T-helper 1 cell (primary cell): ENCODE measurements at regions not wholly inside any gene's neighbourhood (a gene's known extent, or its start where the extent isn't known, plus 50 kb on each side); places are given as distances from the start of the nearest gene placed in this dataset.

Experiments used
- DNase-seq, 5 donors: peaks; one replicate each; pipeline ENCODE4 v3.0.0-alpha.2; 2012 to 2020

GRCh38 chr18:29181151-29181901, 1004.4 kb upstream of the CDH2 start:
- no peak for DNase-seq

DNA sequence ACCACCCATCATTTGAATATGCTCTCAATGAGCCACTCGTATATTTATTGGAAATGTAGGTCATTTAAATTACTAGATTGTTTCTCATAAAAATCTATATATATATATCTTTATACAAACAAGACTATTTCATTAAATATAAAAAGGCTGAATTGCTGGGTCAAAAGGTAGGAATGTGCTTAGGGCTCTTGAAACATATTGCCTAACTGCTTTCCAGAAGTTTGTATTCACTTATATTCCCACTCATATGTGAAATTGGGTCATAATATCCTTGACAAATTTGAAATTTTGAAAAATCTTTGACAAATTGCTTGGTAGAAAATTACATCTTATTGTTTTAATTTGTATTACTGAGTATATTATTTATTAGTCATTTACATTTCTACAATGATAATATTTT, 999.8 kb upstream of the CDH2 start:
- DNase-seq: no peak

GRCh38 chr18:29174891-29175290, 998.0 kb upstream of the CDH2 start:
- DNase-seq: no peak

GRCh38 chr18:29172756-29173067, 995.8 kb upstream of the CDH2 start:
- no peak for DNase-seq

GRCh38 chr18:29171892-29172755, 995.2 kb upstream of the CDH2 start:
- no peak for DNase-seq

DNA sequence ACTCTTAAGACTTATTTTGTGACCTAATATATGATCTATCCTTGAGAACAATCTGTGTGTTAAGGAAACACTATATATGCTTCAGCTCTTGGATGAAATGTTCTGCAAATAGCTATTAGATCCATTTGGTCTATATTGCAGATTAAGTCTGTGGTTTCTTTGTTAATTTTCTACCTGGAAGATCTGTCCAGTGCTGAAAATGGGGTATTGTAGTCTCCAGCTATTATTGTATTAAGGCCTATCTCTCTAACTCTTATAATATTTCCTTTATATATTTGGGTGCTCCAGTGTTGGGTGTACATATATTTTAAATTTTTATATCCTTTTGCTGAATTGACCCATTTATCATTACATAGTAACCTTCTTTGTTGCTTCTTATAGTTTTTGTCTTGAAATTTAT, 992.7 kb upstream of the CDH2 start:
- no peak for DNase-seq

DNA sequence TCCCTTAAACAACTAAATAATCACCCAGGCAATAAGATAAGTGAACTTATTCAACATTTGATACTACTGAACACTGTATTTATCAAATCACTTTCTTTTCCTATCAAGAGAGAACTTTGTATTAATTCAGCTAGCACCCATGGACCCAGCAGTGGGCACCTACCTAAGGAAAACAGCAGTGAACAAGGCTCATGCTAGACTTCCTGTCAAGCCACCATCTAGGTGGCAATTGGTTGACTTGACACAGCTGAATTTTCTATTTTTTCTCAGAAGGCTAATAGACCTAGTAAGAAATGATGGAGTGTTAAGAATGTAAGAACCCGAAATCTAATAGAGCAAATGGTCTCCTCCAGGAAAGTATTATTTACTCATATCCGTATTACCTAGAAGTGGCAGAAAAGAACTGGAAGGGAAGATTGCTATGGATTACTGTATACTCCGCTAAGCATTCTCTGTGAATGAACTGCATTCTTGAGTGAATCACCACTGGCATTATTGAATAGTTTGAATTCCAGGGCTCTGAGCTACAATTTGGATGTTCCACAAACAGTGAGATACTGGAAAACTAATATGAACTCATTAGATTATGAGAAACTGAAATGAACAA, 988.2 kb upstream of the CDH2 start:
- DNase-seq: no peak

DNA sequence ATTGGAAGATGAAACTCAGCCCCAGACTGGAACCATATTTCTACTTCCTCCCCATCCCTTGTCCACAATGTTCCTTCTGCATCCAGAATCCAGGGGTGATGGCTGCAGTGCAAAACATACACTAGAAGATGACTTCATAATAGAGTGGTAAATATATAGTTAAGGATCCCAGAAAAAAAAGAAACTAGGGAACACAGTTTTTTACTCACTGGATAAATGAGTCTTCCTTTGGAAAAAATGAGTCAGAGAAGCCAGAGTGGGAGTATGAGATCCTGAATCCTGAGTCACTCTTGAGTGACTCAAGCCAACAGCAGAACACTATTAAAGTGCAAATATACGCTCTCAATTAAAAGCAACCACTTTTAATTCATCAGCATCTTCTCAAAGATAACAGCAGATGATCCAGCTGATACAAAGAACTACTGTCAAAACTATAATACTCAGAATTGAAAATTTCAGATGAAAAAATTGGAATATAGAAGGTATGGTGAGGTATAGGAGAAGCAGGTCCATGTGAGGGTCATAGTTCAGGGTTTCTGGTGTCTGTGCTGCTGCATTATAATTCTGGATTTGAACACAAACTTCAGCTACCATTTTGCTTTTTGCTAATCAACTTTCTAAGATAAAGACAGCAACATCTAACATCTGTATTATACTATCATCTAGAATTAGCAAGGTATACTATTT, 987.2 kb upstream of the CDH2 start:
- DNase-seq: no peak

- no peak for DNase-seq
Measured at GRCh38 chr18:29163596-29163995, 986.7 kb upstream of the CDH2 start.

DNA sequence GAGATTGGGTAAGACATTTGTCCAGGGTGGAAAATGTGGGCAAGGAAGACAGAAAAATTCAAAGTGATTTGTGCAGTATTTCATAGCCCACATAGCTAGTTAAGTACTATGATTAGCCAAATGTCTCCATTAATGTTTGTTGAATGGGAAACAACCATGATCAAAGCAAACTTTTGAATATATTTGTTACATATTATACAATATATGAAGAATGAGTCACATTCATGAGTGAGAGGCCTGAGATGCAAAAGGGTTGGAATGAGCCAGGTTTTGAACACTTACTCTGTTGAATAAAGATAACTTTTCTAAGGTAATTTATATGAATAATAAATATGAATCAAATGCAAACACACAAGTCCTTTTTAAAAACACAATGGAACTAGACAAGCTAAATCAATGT, 984.5 kb upstream of the CDH2 start:
- DNase-seq: no peak

DNA sequence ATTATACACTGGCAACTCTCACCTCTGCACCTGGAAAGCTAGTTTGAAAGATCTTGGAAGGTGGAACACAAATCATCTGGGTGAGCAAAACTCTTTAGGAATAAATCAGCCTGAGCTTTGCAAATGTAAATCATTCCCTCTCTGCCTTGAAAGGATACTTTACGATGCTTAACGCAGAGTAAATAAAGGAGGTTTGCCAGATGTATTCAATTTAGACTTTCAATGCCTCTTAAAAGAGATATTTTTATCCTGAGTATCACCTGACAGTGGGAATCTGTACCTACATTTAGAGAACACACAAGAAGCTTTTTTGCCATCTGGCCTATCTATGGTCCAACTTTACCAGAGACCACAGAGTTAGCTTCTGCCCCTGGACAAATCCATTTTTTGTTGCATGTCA, 983.2 kb upstream of the CDH2 start:
- DNase-seq: no peak

DNA sequence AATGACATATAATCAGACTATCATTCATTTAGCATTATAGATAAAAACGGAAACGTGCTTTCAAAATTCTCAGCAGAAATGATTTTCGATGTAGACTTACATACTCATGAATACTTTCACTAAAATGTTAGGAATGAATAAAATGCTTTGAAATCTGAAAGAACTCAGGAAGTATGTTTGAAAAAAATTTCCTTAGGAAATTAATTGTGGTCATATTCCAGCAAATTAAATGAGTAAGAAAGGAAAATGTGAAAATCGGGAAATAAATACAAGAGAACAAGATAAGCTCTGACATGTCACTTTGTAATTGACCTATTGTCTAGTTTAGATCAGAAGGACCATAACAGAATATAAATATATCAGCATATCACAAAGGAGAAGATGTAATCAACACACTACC, 981.0 kb upstream of the CDH2 start:
- DNase-seq: no peak

DNA sequence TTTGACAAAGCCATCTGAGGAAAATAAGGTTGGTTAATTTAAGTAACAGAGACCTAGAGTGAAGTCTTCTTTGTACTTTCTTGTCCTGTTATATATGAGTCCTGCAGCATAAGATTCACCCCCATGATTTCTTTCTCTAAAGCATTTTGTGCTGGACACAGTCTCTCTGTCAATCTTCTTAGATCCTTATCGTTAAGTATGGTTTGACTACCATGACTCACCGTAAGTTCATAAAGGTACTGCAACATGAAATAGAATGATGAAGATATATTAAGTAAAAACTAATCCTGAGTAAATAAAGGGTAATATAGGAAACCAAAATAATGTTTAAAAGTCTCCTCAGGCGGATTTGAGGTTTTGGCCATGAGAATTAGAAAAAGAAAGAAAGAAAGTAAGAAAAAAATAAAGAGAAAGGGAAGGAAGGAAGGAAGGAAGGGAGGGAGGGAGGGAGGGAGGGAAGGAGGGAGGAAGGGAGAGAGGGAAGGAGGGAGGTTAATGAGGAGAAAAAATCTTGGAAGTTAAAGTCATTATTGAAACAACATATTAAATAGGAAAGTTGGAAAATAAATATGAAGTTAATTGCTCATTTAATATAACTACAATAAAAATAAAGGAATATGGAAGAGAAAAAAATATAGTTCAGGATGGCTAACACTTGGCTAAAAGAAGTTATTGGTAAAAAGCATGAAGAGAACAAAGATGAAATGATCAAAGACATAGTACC, 980.3 kb upstream of the CDH2 start:
- DNase-seq: no peak

- no peak for DNase-seq
Measured at GRCh38 chr18:29156531-29156930, 979.6 kb upstream of the CDH2 start.

GRCh38 chr18:29154758-29155725, 978.1 kb upstream of the CDH2 start:
- no peak for DNase-seq

- DNase-seq: no peak
Measured at GRCh38 chr18:29154196-29154757, 977.3 kb upstream of the CDH2 start.

DNA sequence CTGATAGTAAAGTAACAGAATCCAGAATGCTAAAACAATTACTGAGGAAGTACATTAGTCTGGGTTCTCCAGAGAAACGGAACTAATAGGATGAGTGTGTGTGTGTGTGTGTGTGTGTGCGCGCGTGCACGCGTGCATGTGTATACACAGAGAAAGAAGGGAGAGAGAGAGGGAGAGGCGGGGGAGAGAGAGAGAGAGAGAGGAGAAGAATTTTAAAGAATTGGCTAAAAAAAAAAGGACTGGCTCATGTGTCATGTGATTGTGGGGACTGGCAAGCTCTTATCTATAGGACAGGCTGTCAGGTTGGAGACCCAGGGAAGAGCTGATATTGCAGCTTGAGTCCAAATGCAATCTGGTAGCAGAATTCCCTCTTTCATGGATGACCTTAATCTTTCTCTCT, 976.2 kb upstream of the CDH2 start:
- no peak for DNase-seq

DNA sequence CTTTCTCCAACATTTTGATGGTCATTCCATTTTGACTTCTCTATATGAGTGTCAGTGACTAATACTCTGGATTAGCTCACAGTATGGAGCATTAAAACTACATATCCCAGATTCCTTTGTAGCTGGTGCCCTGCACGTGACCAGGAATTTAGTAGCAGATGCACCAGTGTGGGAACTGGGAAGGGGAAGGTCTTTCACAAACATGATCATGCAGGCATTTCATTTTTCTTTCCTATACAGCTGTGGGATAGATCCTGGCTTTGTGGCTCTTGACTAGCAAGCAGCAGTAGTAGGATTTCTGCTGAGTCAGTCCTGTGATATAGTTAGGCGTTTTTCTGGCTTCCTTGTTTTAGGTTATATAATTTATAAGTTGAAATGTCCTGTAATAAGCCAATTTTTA, 971.0 kb upstream of the CDH2 start:
- no peak for DNase-seq

- DNase-seq: no peak
Measured at GRCh38 chr18:29146068-29146467, 969.1 kb upstream of the CDH2 start.

DNA sequence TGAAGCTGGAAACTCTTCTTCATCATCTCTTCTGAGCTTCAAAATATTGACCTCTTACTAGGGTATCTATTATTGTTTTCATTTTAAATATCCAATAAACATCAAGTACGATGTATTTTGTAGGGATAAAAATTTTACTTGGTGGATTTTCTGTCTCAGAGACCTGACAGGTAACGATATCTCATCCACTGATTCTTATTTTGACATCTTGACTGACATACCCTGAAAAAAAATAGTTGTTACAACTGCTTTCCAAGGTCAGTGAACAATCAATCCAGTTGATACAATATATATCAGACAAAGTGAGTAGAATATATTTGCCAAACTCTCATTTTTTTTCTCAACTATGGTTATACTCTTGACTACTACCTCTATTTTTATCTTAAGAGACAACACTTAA, 963.7 kb upstream of the CDH2 start:
- DNase-seq: no peak
